ENCODE measurements at regions not wholly inside any gene's neighbourhood (a gene's known extent, or its start where the extent isn't known, plus 50 kb on each side); places are given as distances from the start of the nearest gene placed in this dataset.

DNA sequence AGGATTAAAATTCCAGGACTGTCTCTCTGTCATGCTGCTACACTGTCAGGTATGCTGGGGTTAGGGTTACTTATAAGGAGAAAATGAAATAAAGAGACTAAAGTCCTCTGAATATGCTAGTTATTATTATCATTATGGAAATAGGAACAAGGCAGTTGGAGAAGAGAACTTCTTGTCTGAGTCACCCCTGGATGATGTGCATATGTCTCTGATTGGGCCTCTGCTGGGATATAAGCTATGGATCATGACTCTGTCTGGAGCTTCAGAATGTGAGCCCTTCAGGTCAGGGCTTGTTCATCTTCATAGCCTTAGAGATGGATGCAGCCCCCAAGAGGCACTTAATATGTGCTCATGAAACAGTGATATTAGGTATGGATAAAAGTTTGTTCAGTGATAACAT, 569.6 kb downstream of the EPHB1 start:
- Mint-ChIP-seq H3K27ac (no peak overlapping the region), H3K9me3 (peaks cover 2 to 5% of the 10 kb centered on the region in 2 donors), H3K4me1 (ENCODE audit: low read depth) (no peaks in the 10 kb centered on the region), H3K4me3 (no peak overlapping the region), H3K27me3 (ENCODE audit: low read depth) (no peaks in the 10 kb centered on the region), H3K36me3 (ENCODE audit: insufficient read depth in 2 of 2) (no peaks in the 10 kb centered on the region)
- ATAC-seq (replicated peaks in 1 of 2) (no peak), DNase-seq (no peak)

GRCh38 chr3:135366816-135367215, 571.8 kb downstream of the EPHB1 start:
- H3K4me1 Mint-ChIP-seq (ENCODE audit: low read depth): no peaks in the 10 kb centered on the region

GRCh38 chr3:135368316-135368715, 573.3 kb downstream of the EPHB1 start:
- Mint-ChIP-seq H3K36me3 (ENCODE audit: insufficient read depth in 2 of 2) (no peaks in the 10 kb centered on the region), H3K9me3 (peaks cover 2 to 4% of the 10 kb centered on the region in 2 donors), H3K27ac (no peak overlapping the region), H3K27me3 (ENCODE audit: low read depth) (no peaks in the 10 kb centered on the region), H3K4me1 (ENCODE audit: low read depth) (no peaks in the 10 kb centered on the region), H3K4me3 (no peak overlapping the region)
- DNase-seq (no peak), ATAC-seq (replicated peaks in 1 of 2) (no peak)

More at GRCh38 chr3:135366816-135367215, 571.8 kb downstream of the EPHB1 start:
- H3K27me3 Mint-ChIP-seq (ENCODE audit: low read depth): no peaks in the 10 kb centered on the region
- ATAC-seq (replicated peaks in 1 of 2) (no peak), DNase-seq (no peak)
- no peaks in the 10 kb centered on the region for H3K36me3 Mint-ChIP-seq (ENCODE audit: insufficient read depth in 2 of 2)
- H3K4me3 Mint-ChIP-seq: no peak overlapping the region
- peaks cover 2 to 5% of the 10 kb centered on the region in 2 donors for H3K9me3 Mint-ChIP-seq
- H3K27ac Mint-ChIP-seq: no peak overlapping the region

- no peaks in the 10 kb centered on the region for H3K4me1 Mint-ChIP-seq (ENCODE audit: low read depth)
- H3K36me3 Mint-ChIP-seq (ENCODE audit: insufficient read depth in 2 of 2): no peaks in the 10 kb centered on the region
- ATAC-seq (replicated peaks in 1 of 2) (no peak), DNase-seq (no peak)
- H3K27me3 Mint-ChIP-seq (ENCODE audit: low read depth): no peaks in the 10 kb centered on the region
- no peak overlapping the region for H3K27ac Mint-ChIP-seq
- no peak overlapping the region for H3K4me3 Mint-ChIP-seq
- peaks cover 0 to 2% of the 10 kb centered on the region in 2 donors for H3K9me3 Mint-ChIP-seq
These were observed 573.7 kb downstream of the EPHB1 start for GRCh38 chr3:135368781-135369180.

- no peaks in the 10 kb centered on the region for H3K27me3 Mint-ChIP-seq (ENCODE audit: low read depth)
These were observed 579.5 kb downstream of the EPHB1 start for GRCh38 chr3:135374571-135374970.

DNA sequence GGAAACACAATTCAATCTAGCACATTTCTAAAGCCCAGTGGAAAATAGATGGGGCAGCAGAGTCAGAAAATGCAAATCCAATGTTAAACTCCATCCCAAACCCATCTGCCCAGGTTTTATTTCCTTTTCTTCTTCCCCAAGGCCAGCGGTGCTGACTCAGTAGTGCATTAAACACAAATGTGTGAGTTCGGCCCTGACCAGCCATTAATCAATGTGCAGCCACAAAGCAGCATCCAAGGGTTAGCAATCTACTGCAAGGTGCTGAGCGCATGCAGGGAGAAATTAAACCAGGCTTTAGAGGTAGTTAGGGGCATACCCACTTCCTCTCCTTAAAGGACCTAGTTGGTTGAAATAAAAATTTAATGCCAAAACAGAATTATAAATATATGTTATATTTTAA, 583.3 kb upstream of the PPP2R3A start:
- ATAC-seq (replicated peaks in 1 of 2) (no peak), DNase-seq (no peak)
- no peaks in the 10 kb centered on the region for H3K27me3 Mint-ChIP-seq (ENCODE audit: low read depth)
- H3K4me1 Mint-ChIP-seq (ENCODE audit: low read depth): no peaks in the 10 kb centered on the region
- H3K9me3 Mint-ChIP-seq: peaks cover 0 to 3% of the 10 kb centered on the region in 2 donors
- no peaks in the 10 kb centered on the region for H3K36me3 Mint-ChIP-seq (ENCODE audit: insufficient read depth in 2 of 2)
- no peak overlapping the region for H3K4me3 Mint-ChIP-seq
- H3K27ac Mint-ChIP-seq: no peak overlapping the region

More at GRCh38 chr3:135374571-135374970, 579.5 kb downstream of the EPHB1 start:
- H3K27ac Mint-ChIP-seq: no peak overlapping the region
- no peak for DNase-seq
- H3K4me3 Mint-ChIP-seq: no peak overlapping the region
- ATAC-seq (replicated peaks in 1 of 2): no peak
- H3K36me3 Mint-ChIP-seq (ENCODE audit: insufficient read depth in 2 of 2): no peaks in the 10 kb centered on the region
- H3K4me1 Mint-ChIP-seq (ENCODE audit: low read depth): no peaks in the 10 kb centered on the region
- H3K9me3 Mint-ChIP-seq: peaks cover 9 to 13% of the 10 kb centered on the region in 2 donors

- Mint-ChIP-seq H3K9me3 (peaks cover 0 to 3% of the 10 kb centered on the region in 2 donors), H3K27ac (no peak overlapping the region), H3K27me3 (ENCODE audit: low read depth) (no peaks in the 10 kb centered on the region), H3K4me3 (no peak overlapping the region), H3K36me3 (ENCODE audit: insufficient read depth in 2 of 2) (no peaks in the 10 kb centered on the region), H3K4me1 (ENCODE audit: low read depth) (no peaks in the 10 kb centered on the region)
- no peak for ATAC-seq (replicated peaks in 1 of 2)
- no peak for DNase-seq
These were observed 582.9 kb upstream of the PPP2R3A start for GRCh38 chr3:135382621-135383020.

DNA sequence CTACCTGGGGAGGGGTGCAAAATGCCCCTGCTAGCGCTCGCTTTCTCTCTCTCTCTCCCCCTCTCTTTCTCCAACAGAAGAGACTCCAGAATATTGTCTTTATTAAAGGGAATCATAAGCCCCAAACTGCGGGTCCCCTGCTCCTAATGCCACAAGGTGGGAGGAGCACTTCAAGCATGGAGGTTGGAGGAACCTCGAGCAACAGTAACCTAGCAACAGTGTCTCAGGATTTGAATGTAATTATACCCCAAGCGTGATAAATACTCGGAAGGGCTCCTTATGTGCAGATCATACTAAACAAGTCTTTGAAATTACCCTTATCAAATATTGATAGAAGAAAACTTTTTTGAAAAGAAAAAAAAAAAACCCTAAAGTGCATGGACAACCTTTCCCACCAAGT, 582.2 kb upstream of the PPP2R3A start:
- no peak overlapping the region for H3K4me3 Mint-ChIP-seq
- ATAC-seq (replicated peaks in 1 of 2) (no peak), DNase-seq (no peak)
- H3K27ac Mint-ChIP-seq: no peak overlapping the region
- no peaks in the 10 kb centered on the region for H3K4me1 Mint-ChIP-seq (ENCODE audit: low read depth)
- H3K9me3 Mint-ChIP-seq: peaks cover 0 to 3% of the 10 kb centered on the region in 2 donors
- no peaks in the 10 kb centered on the region for H3K36me3 Mint-ChIP-seq (ENCODE audit: insufficient read depth in 2 of 2)
- no peaks in the 10 kb centered on the region for H3K27me3 Mint-ChIP-seq (ENCODE audit: low read depth)

DNA sequence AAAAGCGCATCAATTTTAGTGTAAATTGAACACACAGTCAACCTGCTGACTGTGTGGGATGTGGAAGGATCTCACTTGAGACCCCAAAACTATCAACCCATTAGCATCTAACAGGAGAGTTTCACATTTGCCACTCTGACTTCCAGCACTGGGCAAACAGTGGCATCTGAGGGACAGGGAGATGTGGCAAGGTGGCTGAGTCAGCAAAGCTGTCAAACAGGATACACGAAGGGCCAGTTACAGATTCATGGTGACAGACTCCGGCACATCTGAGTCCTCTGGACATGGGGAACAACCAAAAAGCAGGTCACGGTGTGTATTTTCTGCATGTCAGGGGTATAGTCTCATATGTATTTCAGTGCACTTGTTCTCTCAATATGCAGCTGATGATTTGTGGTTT, 573.4 kb upstream of the PPP2R3A start:
- Mint-ChIP-seq H3K27ac (no peak overlapping the region), H3K27me3 (ENCODE audit: low read depth) (no peaks in the 10 kb centered on the region), H3K4me1 (ENCODE audit: low read depth) (no peaks in the 10 kb centered on the region), H3K9me3 (peaks cover 14 to 17% of the 10 kb centered on the region in 2 donors), H3K36me3 (ENCODE audit: insufficient read depth in 2 of 2) (peaks cover 0 to 6% of the 10 kb centered on the region in 2 donors), H3K4me3 (no peak overlapping the region)
- ATAC-seq (replicated peaks in 1 of 2) (no peak), DNase-seq (no peak)

DNA sequence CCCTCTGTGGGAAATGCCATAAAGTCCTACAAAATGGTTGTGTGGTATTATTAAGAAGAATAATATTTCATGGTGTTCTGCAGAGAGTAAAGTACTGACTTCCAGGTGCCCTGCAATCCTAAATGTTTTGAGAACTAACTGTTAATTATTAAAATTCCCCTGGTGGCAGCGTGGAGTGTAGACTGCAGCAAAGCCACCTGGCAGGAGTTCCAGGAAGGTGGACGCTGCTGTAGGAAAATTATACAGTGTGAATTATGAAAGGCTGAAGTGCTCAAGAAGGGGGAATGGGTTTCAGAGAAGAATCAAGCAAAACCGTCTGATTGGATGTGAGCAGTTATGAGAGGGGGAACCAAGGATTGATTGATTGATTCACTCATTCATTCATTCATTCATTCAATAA, 572.4 kb upstream of the PPP2R3A start:
- ATAC-seq (replicated peaks in 1 of 2) (no peak), DNase-seq (no peak)
- no peaks in the 10 kb centered on the region for H3K27me3 Mint-ChIP-seq (ENCODE audit: low read depth)
- H3K9me3 Mint-ChIP-seq: peaks cover 14 to 17% of the 10 kb centered on the region in 2 donors
- H3K36me3 Mint-ChIP-seq (ENCODE audit: insufficient read depth in 2 of 2): peaks cover 0 to 6% of the 10 kb centered on the region in 2 donors
- no peak overlapping the region for H3K27ac Mint-ChIP-seq
- H3K4me3 Mint-ChIP-seq: no peak overlapping the region
- no peaks in the 10 kb centered on the region for H3K4me1 Mint-ChIP-seq (ENCODE audit: low read depth)

- Mint-ChIP-seq H3K36me3 (ENCODE audit: insufficient read depth in 2 of 2) (peaks cover 2 to 6% of the 10 kb centered on the region in 2 donors), H3K4me1 (ENCODE audit: low read depth) (no peaks in the 10 kb centered on the region), H3K27me3 (ENCODE audit: low read depth) (no peaks in the 10 kb centered on the region), H3K9me3 (peaks cover 15 to 18% of the 10 kb centered on the region in 2 donors), H3K27ac (no peak overlapping the region), H3K4me3 (no peak overlapping the region)
- no peak for DNase-seq
- no peak for ATAC-seq (replicated peaks in 1 of 2)
These were observed 571.5 kb upstream of the PPP2R3A start for GRCh38 chr3:135393898-135394525.

DNA sequence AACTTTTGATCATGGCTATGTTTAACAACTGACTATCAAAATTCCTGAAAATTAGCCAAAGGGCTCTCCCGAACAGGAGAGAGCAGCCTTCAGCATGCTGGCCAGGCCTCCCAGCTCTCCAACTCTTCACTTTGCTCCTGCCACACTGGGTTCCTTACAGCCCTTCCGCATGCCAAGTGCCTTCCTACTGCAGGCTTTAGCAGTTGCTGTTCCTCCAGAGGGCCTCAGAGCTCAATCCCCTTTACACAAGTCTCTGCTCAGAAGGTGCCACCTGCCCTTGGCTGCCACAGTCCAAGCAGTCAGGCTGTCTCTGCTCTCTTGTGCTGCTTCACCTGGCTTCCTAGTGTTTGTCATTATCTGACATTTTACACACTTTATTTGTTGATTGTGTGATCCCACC, 553.1 kb upstream of the PPP2R3A start:
- Mint-ChIP-seq H3K4me1 (ENCODE audit: low read depth) (no peaks in the 10 kb centered on the region), H3K36me3 (ENCODE audit: insufficient read depth in 2 of 2) (peaks cover 0 to 1% of the 10 kb centered on the region in 2 donors), H3K4me3 (no peak overlapping the region), H3K27ac (no peak overlapping the region), H3K9me3 (no peaks in the 10 kb centered on the region), H3K27me3 (ENCODE audit: low read depth) (no peaks in the 10 kb centered on the region)
- no peak for ATAC-seq (replicated peaks in 1 of 2)
- no peak for DNase-seq

GRCh38 chr3:135416182-135416581, 549.3 kb upstream of the PPP2R3A start:
- Mint-ChIP-seq H3K4me3 (no peak overlapping the region), H3K4me1 (ENCODE audit: low read depth) (no peaks in the 10 kb centered on the region), H3K9me3 (no peaks in the 10 kb centered on the region), H3K36me3 (ENCODE audit: insufficient read depth in 2 of 2) (peaks cover 0 to 1% of the 10 kb centered on the region in 2 donors), H3K27me3 (ENCODE audit: low read depth) (no peaks in the 10 kb centered on the region), H3K27ac (no peak overlapping the region)
- DNase-seq: no peak
- no peak for ATAC-seq (replicated peaks in 1 of 2)

DNA sequence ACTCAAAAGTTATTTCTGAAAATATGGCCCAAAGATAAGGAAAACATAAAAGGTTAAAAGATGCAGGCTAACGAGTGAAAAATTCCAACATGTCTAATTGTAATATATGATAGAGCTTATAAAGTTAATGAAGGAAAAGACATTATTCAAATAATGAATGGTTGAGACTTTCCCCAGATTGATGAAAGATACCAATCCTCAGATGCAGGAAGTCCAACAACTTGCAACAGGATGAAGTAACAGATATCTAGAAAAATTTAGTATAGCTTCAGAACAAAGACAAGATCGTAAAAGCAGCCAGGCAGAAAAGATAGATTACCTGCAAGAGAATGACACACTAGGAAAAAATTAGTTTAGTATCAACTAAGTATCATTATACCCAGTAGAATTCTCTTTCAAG, 546.4 kb upstream of the PPP2R3A start:
- Mint-ChIP-seq H3K4me3 (no peak overlapping the region), H3K9me3 (no peaks in the 10 kb centered on the region), H3K4me1 (ENCODE audit: low read depth) (no peaks in the 10 kb centered on the region), H3K27ac (no peak overlapping the region), H3K36me3 (ENCODE audit: insufficient read depth in 2 of 2) (peaks cover 0 to 1% of the 10 kb centered on the region in 2 donors), H3K27me3 (ENCODE audit: low read depth) (no peaks in the 10 kb centered on the region)
- DNase-seq: no peak
- no peak for ATAC-seq (replicated peaks in 1 of 2)

Measured in activated T-cell treated with anti-CD3 and anti-CD28 coated beads, Interleukin-2, amount 50 U/mL, for 72 hours (primary cell).